ENCODE measurements at regions not wholly inside any gene's neighbourhood (a gene's known extent, or its start where the extent isn't known, plus 50 kb on each side); places are given as distances from the start of the nearest gene placed in this dataset.

- no peak for DNase-seq (ENCODE audit: low read depth)
- TF ChIP-seq, protein P1, sequence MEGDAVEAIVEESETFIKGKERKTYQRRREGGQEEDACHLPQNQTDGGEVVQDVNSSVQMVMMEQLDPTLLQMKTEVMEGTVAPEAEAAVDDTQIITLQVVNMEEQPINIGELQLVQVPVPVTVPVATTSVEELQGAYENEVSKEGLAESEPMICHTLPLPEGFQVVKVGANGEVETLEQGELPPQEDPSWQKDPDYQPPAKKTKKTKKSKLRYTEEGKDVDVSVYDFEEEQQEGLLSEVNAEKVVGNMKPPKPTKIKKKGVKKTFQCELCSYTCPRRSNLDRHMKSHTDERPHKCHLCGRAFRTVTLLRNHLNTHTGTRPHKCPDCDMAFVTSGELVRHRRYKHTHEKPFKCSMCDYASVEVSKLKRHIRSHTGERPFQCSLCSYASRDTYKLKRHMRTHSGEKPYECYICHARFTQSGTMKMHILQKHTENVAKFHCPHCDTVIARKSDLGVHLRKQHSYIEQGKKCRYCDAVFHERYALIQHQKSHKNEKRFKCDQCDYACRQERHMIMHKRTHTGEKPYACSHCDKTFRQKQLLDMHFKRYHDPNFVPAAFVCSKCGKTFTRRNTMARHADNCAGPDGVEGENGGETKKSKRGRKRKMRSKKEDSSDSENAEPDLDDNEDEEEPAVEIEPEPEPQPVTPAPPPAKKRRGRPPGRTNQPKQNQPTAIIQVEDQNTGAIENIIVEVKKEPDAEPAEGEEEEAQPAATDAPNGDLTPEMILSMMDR (IDR thresholded peaks at IDR 0.05; ENCODE audit: low read depth, low read length) = no peak
- TF ChIP-seq MAX (IDR thresholded peaks at IDR 0.05; ENCODE audit: low read depth, low read length) (no peak), POLR2A (IDR thresholded peaks at IDR 0.05; ENCODE audit: extremely low read depth, insufficient read length) (no peak), MYC (IDR thresholded peaks at IDR 0.05; ENCODE audit: low read depth, low read length) (no peak)
These were observed 464.1 kb downstream of the TNS1 start for GRCh38 chr2:217538719-217539118.

DNA sequence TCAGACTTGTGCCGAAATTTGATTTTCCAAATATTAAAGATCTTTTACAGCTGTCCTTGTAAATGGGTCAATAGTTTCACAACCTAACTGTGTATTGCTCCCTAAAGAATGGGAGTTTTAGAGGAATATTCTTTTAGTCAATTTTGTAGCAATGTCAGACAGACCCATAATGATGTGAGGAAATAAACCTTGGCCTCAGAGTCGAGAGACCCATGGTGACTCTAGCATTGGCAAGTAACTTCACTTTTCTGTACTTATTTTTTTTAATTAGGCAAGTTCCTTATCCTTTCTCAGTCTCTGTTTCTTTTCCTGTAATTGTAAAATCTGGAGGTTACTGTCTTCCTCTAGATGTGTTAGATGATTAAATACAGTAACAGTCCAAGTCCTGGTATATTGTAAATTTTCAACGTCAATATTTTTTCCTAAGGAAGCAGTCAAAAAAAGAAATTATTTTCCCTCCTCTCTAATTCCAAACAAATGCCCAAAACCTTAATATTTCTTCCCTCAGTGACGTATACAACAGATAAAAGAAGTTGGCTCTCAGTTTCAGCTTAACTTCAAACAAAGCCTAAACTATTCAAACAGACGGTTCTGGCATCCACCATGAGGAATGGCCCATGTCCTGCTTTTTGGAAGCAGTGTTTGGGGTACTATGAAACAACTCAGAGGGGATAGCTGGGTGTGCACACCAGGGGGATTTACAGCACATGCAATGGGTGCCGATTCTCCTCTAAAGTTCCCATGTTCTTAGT, 466.7 kb downstream of the TNS1 start:
- DNase-seq (ENCODE audit: low read depth) = no peak
- H3K4me3 ChIP-seq (ENCODE audit: low read depth, low read length) = no peak overlapping the region
- TF ChIP-seq MYC (IDR thresholded peaks at IDR 0.05; ENCODE audit: low read depth, low read length) (no peak), MAX (IDR thresholded peaks at IDR 0.05; ENCODE audit: low read depth, low read length) (no peak), POLR2A (IDR thresholded peaks at IDR 0.05; ENCODE audit: extremely low read depth, insufficient read length) (no peak)
- TF ChIP-seq, protein P1 (IDR thresholded peaks at IDR 0.05; ENCODE audit: low read depth, low read length) = no peak

More at GRCh38 chr2:217538719-217539118, 464.1 kb downstream of the TNS1 start:
- no peak overlapping the region for H3K4me3 ChIP-seq (ENCODE audit: low read depth, low read length)

DNA sequence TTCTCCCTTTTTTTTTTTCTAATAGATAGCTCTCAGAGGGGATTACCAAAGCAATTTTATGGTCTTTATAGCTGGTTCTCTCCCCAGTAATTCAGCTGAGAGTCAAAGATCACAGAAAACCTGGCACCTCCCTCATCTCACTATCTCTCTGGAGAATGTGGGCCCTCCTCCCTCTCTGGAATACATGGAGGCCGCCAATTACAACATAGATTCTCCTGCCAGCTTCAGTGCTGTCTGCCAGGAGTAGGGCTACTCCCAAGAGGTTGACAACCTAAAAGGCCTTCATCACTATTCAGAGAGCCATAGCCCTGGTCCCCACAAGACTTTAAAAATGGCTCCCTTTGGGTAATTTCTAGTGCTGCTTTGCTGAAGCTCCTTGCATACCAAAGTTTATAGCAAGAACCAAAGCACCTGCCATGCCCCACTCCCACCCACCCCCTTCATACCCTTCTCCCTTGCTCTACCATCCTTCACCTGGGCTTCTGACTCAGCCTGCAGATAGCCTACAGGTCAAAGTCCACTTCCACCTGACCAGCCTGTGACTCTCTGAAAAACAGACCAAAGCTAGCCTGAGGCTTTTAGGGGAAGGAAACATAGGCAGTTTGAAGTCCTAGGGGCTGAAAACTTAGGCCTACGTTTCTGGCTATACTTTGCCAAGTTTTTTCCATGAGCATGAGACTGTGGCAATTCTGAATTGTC, 472.3 kb downstream of the TNS1 start:
- TF ChIP-seq MYC (IDR thresholded peaks at IDR 0.05; ENCODE audit: low read depth, low read length) (no peak), MAX (IDR thresholded peaks at IDR 0.05; ENCODE audit: low read depth, low read length) (no peak), POLR2A (IDR thresholded peaks at IDR 0.05; ENCODE audit: extremely low read depth, insufficient read length) (no peak)
- TF ChIP-seq, protein P1 (IDR thresholded peaks at IDR 0.05; ENCODE audit: low read depth, low read length) = no peak

GRCh38 chr2:217529271-217529670, 473.5 kb downstream of the TNS1 start:
- TF ChIP-seq POLR2A (IDR thresholded peaks at IDR 0.05; ENCODE audit: extremely low read depth, insufficient read length) = no peak
- no peak for TF ChIP-seq MAX (IDR thresholded peaks at IDR 0.05; ENCODE audit: low read depth, low read length)
- H3K4me3 ChIP-seq (ENCODE audit: low read depth, low read length) = no peak overlapping the region
- no peak for DNase-seq (ENCODE audit: low read depth)

More for the DNA sequence above, 472.3 kb downstream of the TNS1 start:
- H3K4me3 ChIP-seq (ENCODE audit: low read depth, low read length) = no peak overlapping the region
- no peak for DNase-seq (ENCODE audit: low read depth)

DNA sequence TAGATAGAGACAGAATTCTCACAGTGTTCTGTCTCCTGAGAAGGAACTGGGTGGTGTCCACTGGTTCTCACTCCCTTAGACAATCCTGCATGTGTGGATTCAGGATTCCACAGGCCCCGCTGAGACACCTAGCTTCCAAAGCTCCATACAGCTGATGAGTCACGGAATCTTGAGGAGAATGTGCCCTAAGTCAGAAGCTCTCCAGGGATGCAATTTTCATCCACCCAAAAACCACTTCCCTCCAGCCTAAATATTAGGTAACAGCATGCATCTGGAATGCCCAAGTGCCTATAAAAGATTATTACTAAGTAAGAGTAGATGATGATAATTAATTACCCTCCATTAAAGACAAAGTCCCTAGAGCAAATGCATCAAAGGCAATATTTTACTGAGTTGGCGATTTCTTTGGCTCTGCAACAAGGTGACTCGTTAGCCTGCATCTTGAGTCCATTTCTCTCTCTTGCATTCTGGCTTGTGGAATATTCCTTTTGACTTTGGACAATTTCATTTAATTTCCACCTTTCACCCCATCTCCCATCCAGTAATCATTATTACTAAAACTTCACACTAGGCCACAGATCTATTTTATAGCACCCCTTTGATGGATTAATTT, 475.1 kb downstream of the TNS1 start:
- TF ChIP-seq MYC (IDR thresholded peaks at IDR 0.05; ENCODE audit: low read depth, low read length) (no peak), POLR2A (IDR thresholded peaks at IDR 0.05; ENCODE audit: extremely low read depth, insufficient read length) (no peak), MAX (IDR thresholded peaks at IDR 0.05; ENCODE audit: low read depth, low read length) (no peak)
- TF ChIP-seq, protein P1 (IDR thresholded peaks at IDR 0.05; ENCODE audit: low read depth, low read length) = no peak
- DNase-seq (ENCODE audit: low read depth) = no peak
- no peak overlapping the region for H3K4me3 ChIP-seq (ENCODE audit: low read depth, low read length)

Measured in NB4 (cell line).